ENCODE measurements at regions not wholly inside any gene's neighbourhood (a gene's known extent, or its start where the extent isn't known, plus 50 kb on each side); places are given as distances from the start of the nearest gene placed in this dataset.

GRCh38 chr17:31731118-31731517, 127.9 kb downstream of the COPRS start:
- no peaks in the 10 kb centered on the region for H3K9me3 Mint-ChIP-seq
- H3K4me3 Mint-ChIP-seq: no peak overlapping the region
- no peaks in the 10 kb centered on the region for H3K36me3 Mint-ChIP-seq
- TF ChIP-seq CTCF (IDR thresholded peaks at IDR 0.05; ENCODE audit: unreplicated experiment): no peak
- DNase-seq (ENCODE audit: low spot score in 2 of 2, unreplicated experiment in 2 of 2): no peak
- H3K27me3 Mint-ChIP-seq (ENCODE audit: low read depth): no peaks in the 10 kb centered on the region
- H3K27ac Mint-ChIP-seq: no peak overlapping the region
- no peaks in the 10 kb centered on the region for H3K4me1 Mint-ChIP-seq

DNA sequence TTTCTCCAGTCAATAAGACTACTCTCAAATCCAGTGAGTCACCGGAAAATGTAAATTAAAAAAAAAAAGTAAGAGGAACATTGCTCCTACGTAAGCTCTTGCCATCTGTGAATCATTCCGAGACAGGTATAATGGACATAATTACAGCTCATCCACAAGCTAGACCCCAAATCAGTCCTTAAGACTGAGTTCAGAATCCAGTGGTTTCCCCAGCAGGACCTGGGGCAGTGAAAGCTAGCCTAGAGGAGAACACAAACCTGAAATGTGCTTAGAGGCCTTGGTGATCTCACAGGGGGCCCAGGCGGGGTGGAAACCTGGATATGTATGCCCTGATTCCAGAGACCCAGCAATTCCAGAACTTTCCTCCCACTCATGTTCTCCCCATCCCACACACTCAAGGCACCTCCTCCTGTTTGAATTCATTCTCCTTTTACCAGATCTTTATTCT, 132.0 kb downstream of the COPRS start:
- Mint-ChIP-seq H3K4me3 (no peak overlapping the region), H3K9me3 (no peaks in the 10 kb centered on the region), H3K27me3 (ENCODE audit: low read depth) (peaks cover 2% of the 10 kb centered on the region), H3K36me3 (no peaks in the 10 kb centered on the region), H3K27ac (no peak overlapping the region), H3K4me1 (no peaks in the 10 kb centered on the region)
- no peak for DNase-seq (ENCODE audit: low spot score in 2 of 2, unreplicated experiment in 2 of 2)
- TF ChIP-seq CTCF (IDR thresholded peaks at IDR 0.05; ENCODE audit: unreplicated experiment): no peak

- no peak for DNase-seq (ENCODE audit: low spot score in 2 of 2, unreplicated experiment in 2 of 2)
- H3K4me3 Mint-ChIP-seq: no peak overlapping the region
- no peak for TF ChIP-seq CTCF (IDR thresholded peaks at IDR 0.05; ENCODE audit: unreplicated experiment)
- no peaks in the 10 kb centered on the region for H3K9me3 Mint-ChIP-seq
- no peak overlapping the region for H3K27ac Mint-ChIP-seq
- H3K36me3 Mint-ChIP-seq: no peaks in the 10 kb centered on the region
- no peaks in the 10 kb centered on the region for H3K4me1 Mint-ChIP-seq
- peaks cover 2% of the 10 kb centered on the region for H3K27me3 Mint-ChIP-seq (ENCODE audit: low read depth)
These were observed 134.4 kb downstream of the COPRS start for GRCh38 chr17:31724619-31725018.

GRCh38 chr17:31724026-31724425, 135.0 kb downstream of the COPRS start:
- Mint-ChIP-seq H3K4me3 (no peak overlapping the region), H3K4me1 (no peaks in the 10 kb centered on the region), H3K27me3 (ENCODE audit: low read depth) (peaks cover 2% of the 10 kb centered on the region), H3K9me3 (no peaks in the 10 kb centered on the region), H3K27ac (no peak overlapping the region), H3K36me3 (no peaks in the 10 kb centered on the region)
- DNase-seq (ENCODE audit: low spot score in 2 of 2, unreplicated experiment in 2 of 2): no peak
- TF ChIP-seq CTCF (IDR thresholded peaks at IDR 0.05; ENCODE audit: unreplicated experiment): no peak

DNA sequence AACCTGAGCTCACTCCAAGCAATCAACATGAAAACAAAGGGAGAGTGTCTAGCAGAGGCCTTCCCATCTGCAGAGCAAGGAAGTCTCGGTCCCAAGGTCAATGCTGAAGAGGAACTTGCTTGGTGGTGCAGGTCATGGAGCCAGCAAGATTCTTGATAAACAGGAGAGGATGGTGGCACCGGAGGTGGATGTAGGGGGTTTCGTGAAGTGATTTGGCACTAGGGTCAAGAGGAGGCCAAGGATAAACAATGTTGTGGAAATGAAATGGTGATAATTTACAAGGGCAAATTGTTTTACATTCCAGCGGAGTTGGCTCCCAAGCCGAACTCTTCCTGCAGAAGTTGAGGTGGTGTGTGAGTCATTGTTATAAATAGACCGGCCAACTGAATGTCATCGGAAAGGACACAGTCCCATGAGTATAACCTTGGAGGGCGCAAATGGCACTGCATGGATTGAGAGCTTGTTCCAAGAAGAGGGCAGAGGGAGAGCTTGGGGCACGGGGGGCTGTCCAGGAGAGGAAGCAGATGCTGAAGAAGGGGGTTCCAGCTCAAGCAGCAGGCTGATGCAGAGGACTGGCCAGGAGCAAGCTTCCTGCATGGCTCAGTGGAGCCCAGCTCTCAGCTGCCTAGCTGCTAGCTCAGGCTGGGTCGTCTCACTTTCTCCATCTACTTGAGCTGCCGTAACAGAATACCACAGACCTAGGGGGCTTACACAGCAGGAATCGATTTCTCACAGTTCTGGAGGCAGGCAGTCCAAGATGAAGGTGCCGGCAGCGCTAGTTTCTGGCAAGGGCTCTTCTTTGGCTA, 136.6 kb downstream of the COPRS start:
- DNase-seq (ENCODE audit: low spot score in 2 of 2, unreplicated experiment in 2 of 2): no peak
- peaks cover 2% of the 10 kb centered on the region for H3K27me3 Mint-ChIP-seq (ENCODE audit: low read depth)
- no peak for TF ChIP-seq CTCF (IDR thresholded peaks at IDR 0.05; ENCODE audit: unreplicated experiment)
- no peak overlapping the region for H3K4me3 Mint-ChIP-seq
- no peaks in the 10 kb centered on the region for H3K36me3 Mint-ChIP-seq
- no peaks in the 10 kb centered on the region for H3K4me1 Mint-ChIP-seq
- no peaks in the 10 kb centered on the region for H3K9me3 Mint-ChIP-seq
- no peak overlapping the region for H3K27ac Mint-ChIP-seq
